GM18526 (cell line): ENCODE measurements at regions not wholly inside any gene's neighbourhood (a gene's known extent, or its start where the extent isn't known, plus 50 kb on each side); places are given as distances from the start of the nearest gene placed in this dataset.

Source experiments
- POLR2A ChIP-seq: IDR thresholded peaks from 3 replicates; pipeline ENCODE4 v1.6.1; 2011; ENCODE audit not compliant: insufficient read length; ENCODE audit errors: extremely low read depth

GRCh38 chr7:67671006-67671548 lies 674.4 kb downstream of the TYW1 start:
- TF ChIP-seq POLR2A, result no peak

GRCh38 chr7:67673861-67674260 lies 677.2 kb downstream of the TYW1 start:
- TF ChIP-seq POLR2A, result no peak

GRCh38 chr7:67675971-67676370 lies 679.3 kb downstream of the TYW1 start:
- TF ChIP-seq POLR2A, result no peak

GRCh38 chr7:67678419-67678818 lies 681.8 kb downstream of the TYW1 start:
- no peak for TF ChIP-seq POLR2A

- no peak for TF ChIP-seq POLR2A
Measured at GRCh38 chr7:67683628-67684027, 687.0 kb downstream of the TYW1 start.

- no peak for TF ChIP-seq POLR2A
Measured at GRCh38 chr7:67690700-67691099, 694.1 kb downstream of the TYW1 start.

- TF ChIP-seq POLR2A, result no peak
Measured at GRCh38 chr7:67692425-67692824, 695.8 kb downstream of the TYW1 start.

- TF ChIP-seq POLR2A, result no peak
Measured at GRCh38 chr7:67696124-67696523, 699.5 kb downstream of the TYW1 start.

- TF ChIP-seq POLR2A, result no peak
Measured at GRCh38 chr7:67696878-67697277, 700.2 kb downstream of the TYW1 start.

- no peak for TF ChIP-seq POLR2A
Measured at GRCh38 chr7:67698354-67698753, 701.7 kb downstream of the TYW1 start.

- no peak for TF ChIP-seq POLR2A
Measured at GRCh38 chr7:67705850-67706249, 709.2 kb downstream of the TYW1 start.

GRCh38 chr7:67711706-67712105 lies 715.1 kb downstream of the TYW1 start:
- TF ChIP-seq POLR2A, result no peak

GRCh38 chr7:67713451-67714056 lies 716.9 kb downstream of the TYW1 start:
- no peak for TF ChIP-seq POLR2A

- TF ChIP-seq POLR2A, result no peak
Measured at GRCh38 chr7:67716729-67717128, 720.1 kb downstream of the TYW1 start.

- no peak for TF ChIP-seq POLR2A
Measured at GRCh38 chr7:67723591-67723990, 727.0 kb downstream of the TYW1 start.

- TF ChIP-seq POLR2A, result no peak
Measured at GRCh38 chr7:67724435-67724834, 727.8 kb downstream of the TYW1 start.

- TF ChIP-seq POLR2A, result no peak
Measured at GRCh38 chr7:67724955-67725354, 728.3 kb downstream of the TYW1 start.
